HepG2 (cell line): ENCODE measurements at regions not wholly inside any gene's neighbourhood (a gene's known extent, or its start where the extent isn't known, plus 50 kb on each side); places are given as distances from the start of the nearest gene placed in this dataset.

ENCODE experiments used
- ATAC-seq: fragments of 200-7000 bp; cut with Tn5 transposase; 3 replicates; pipeline ENCODE4 v1.9.1; 2020; ENCODE audit warnings: mild to moderate bottlenecking, moderate library complexity
- BruUV-seq: library from RNA; stranded (reverse); fragments of 400-500 nt; replicated peaks from 2 replicates; lab custom pipeline; 2021; lab: Mats Ljungman, UMichigan
- CTCF ChIA-PET: fragments of 300-600 bp; formaldehyde crosslinking; extraction: SDS; loops from one replicate; lab custom pipeline; 2021; ENCODE audit warnings: low total read pairs, inconsistent platforms, low intra/inter-chr PET ratio; lab: Yijun Ruan, JAX
- POLR2A ChIA-PET: fragments of 350-600 bp; sonication (Branson Sonifier 250); formaldehyde crosslinking; loops from one replicate; lab custom pipeline; 2020; ENCODE audit warnings: antibody characterized with exemption, inconsistent platforms; lab: Yijun Ruan, JAX
- DNase-seq: peaks from one replicate; pipeline ENCODE4 v3.0.0-alpha.2; 2015; ENCODE audit warnings: low spot score
- FAIRE-seq: peaks from 3 replicates; lab custom pipeline; 2011; peaks lifted over from hg19 to GRCh38; lab: Jason Lieb, UNC
- H2AFZ ChIP-seq: one replicate; pipeline ENCODE4 v1.6.1; 2011; ENCODE audit warnings: low read length, inconsistent platforms
- H3K27ac ChIP-seq: fragments of 300-600 bp; 3 replicates; pipeline ENCODE4 v1.8.0; 2011; ENCODE audit warnings: mixed run types, mild to moderate bottlenecking, mixed read lengths, low read length, inconsistent platforms; ENCODE audit not compliant: insufficient read depth; ENCODE audit errors: extremely low read length
- H3K27me3 ChIP-seq, 2 experiments: fragments of 200-600 bp in 1 of 2; 2 replicates in 1 of 2; 3 replicates in 1 of 2; pipeline versions ENCODE4 v1.6.0 to v1.8.0; 2011; ENCODE audit warnings: low read length in 2 of 2, mild to moderate bottlenecking in 2 of 2, moderate library complexity in 2 of 2, inconsistent platforms in 1 of 2; ENCODE audit not compliant: insufficient read depth in 2 of 2, control insufficient read depth in 1 of 2
- H3K36me3 ChIP-seq, 2 experiments: fragments of 200-600 bp in 1 of 2; replicated peaks in 1 of 2; 2 replicates in 1 of 2; 3 replicates in 1 of 2; pipeline versions ENCODE4 v1.5.1 to v1.8.0; 2011; ENCODE audit warnings: low read length in 2 of 2, inconsistent platforms in 1 of 2; ENCODE audit not compliant: insufficient read depth in 2 of 2, control insufficient read depth in 1 of 2
- H3K4me1 ChIP-seq: 2 replicates; pipeline ENCODE4 v1.5.1; 2012; ENCODE audit warnings: low read length, inconsistent platforms; ENCODE audit not compliant: insufficient read depth
- H3K4me2 ChIP-seq: 2 replicates; pipeline ENCODE4 v1.6.0; 2011; ENCODE audit warnings: low read depth, low read length, inconsistent platforms
- H3K4me3 ChIP-seq, 3 experiments: fragments of 200-600 bp in 1 of 3; sonication (generic), shearing (Covaris generic) in 1 of 3; replicated peaks in 1 of 3; 2 replicates each; pipeline ENCODE4 v1.5.1; 2011 to 2016; ENCODE audit warnings: low read length in 3 of 3, inconsistent platforms in 2 of 3, low read depth in 2 of 3, mild to moderate bottlenecking in 2 of 3, control low read depth in 1 of 3, mixed read lengths in 1 of 3; ENCODE audit not compliant: insufficient read depth in 1 of 3
- H3K79me2 ChIP-seq: one replicate; pipeline ENCODE4 v1.6.1; 2011; ENCODE audit warnings: low read length, inconsistent platforms; ENCODE audit not compliant: insufficient read depth
- H3K9ac ChIP-seq: 2 replicates; pipeline ENCODE4 v1.6.0; 2011; ENCODE audit warnings: mild to moderate bottlenecking, low read depth, low read length, inconsistent platforms; ENCODE audit not compliant: insufficient read depth
- H3K9me3 ChIP-seq: 2 replicates; pipeline ENCODE4 v1.5.1; 2012; ENCODE audit warnings: mild to moderate bottlenecking, low read length
- H4K20me1 ChIP-seq: 2 replicates; pipeline ENCODE4 v1.6.0; 2011; ENCODE audit warnings: inconsistent platforms, mild to moderate bottlenecking, low read length, moderate library complexity; ENCODE audit not compliant: insufficient read depth
- CHD2 ChIP-seq: IDR thresholded peaks from 2 replicates; pipeline ENCODE4 v1.6.1; 2011; ENCODE audit warnings: low read depth, low read length, improper control_type of control experiment
- FOXK2 ChIP-seq: fragments of 450-650 bp; IDR thresholded peaks from 2 replicates; pipeline ENCODE4 v1.6.1; 2016
- SMARCC2 ChIP-seq: fragments of 450-650 bp; IDR thresholded peaks from 2 replicates; pipeline ENCODE4 v1.6.1; 2017; ENCODE audit warnings: antibody characterized with exemption, mild to moderate bottlenecking
- ZNF7 ChIP-seq: IDR thresholded peaks from 2 replicates; pipeline ENCODE4 v1.6.1; 2016; ENCODE audit warnings: missing biosample characterization, missing genetic modification reagents
- ZNF709 ChIP-seq: sonication (generic); formaldehyde crosslinking; IDR thresholded peaks from 2 replicates; pipeline ENCODE4 v1.5.0; 2020; ENCODE audit warnings: mild to moderate bottlenecking, missing genetic modification reagents
- WGBS: methylation state at CpG from one replicate; pipeline ENCODE4 v1.1.6; 2017; ENCODE audit warnings: low lambda C conversion rate; 5-methylcytosine and 5-hydroxymethylcytosine counted together
- in situ Hi-C: cut with HindIII; loops from 2 replicates; pipeline ENCODE4 v1.10.0; 2017; ENCODE audit warnings: low pct_unique_long_range_greater_than_20kb; ENCODE audit not compliant: extremely low pct_ligation_motif_present
- intact Hi-C: fragments of 100-400 bp; cut with micrococcal nuclease; formaldehyde crosslinking; loops from one replicate; pipeline ENCODE4 v1.10.0; 2022; ENCODE audit not compliant: unreplicated experiment
- TF ChIP-seq, protein P1 (sequence below): sonication (generic); formaldehyde crosslinking; IDR thresholded peaks from 2 replicates; pipeline ENCODE4 v1.5.1; 2020; ENCODE audit warnings: mild to moderate bottlenecking, missing genetic modification reagents, borderline replicate concordance
- TF ChIP-seq, protein P2 (sequence below): sonication (generic); formaldehyde crosslinking; IDR thresholded peaks from 2 replicates; pipeline ENCODE4 v1.4.0; 2020; ENCODE audit warnings: missing genetic modification reagents

DNA sequence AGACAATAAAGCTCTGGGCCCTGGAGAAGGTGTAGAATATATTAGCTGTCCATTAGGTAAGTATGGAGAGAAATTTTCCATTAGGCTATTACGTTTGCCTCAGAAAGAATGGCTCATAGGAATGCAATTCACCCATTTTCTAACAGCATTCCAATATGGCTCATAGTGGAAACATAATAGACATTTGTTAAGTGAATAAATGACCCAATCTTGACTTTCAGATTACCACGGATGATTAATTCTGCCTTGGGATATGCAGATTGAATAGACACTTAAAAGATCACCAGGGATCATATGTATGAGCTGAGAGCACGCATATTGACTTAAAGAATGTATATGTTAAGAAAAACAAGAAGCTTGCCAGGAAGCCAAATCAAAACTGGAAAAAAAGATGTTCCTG is 209.1 kb upstream of the CDYL start:
- Histone ChIP-seq H3K4me1 (no peaks in the 10 kb centered on the region), H3K36me3 (no peaks in the 10 kb centered on the region), H3K79me2 (no peaks in the 10 kb centered on the region), H3K27ac (no peak overlapping the region), H3K4me3 (no peak overlapping the region), H3K27me3 (peaks cover 2 to 57% of the 10 kb centered on the region in 2 experiments; a peak in 3 of 5 replicates), H3K9ac (no peak overlapping the region), H3K9me3 (peaks cover 26% of the 10 kb centered on the region), H2AFZ (no peak overlapping the region), H4K20me1 (no peaks in the 10 kb centered on the region), H3K4me2 (no peak overlapping the region)
- ChIA-PET CTCF (no interaction called here), POLR2A (no interaction called here)
- in situ Hi-C loops: no loop called here
- no TSS peak for BruUV-seq
- no peak for FAIRE-seq
- no peak for DNase-seq
- ATAC-seq: no peak
- intact Hi-C loops: no loop called here
- TF ChIP-seq, protein P1, sequence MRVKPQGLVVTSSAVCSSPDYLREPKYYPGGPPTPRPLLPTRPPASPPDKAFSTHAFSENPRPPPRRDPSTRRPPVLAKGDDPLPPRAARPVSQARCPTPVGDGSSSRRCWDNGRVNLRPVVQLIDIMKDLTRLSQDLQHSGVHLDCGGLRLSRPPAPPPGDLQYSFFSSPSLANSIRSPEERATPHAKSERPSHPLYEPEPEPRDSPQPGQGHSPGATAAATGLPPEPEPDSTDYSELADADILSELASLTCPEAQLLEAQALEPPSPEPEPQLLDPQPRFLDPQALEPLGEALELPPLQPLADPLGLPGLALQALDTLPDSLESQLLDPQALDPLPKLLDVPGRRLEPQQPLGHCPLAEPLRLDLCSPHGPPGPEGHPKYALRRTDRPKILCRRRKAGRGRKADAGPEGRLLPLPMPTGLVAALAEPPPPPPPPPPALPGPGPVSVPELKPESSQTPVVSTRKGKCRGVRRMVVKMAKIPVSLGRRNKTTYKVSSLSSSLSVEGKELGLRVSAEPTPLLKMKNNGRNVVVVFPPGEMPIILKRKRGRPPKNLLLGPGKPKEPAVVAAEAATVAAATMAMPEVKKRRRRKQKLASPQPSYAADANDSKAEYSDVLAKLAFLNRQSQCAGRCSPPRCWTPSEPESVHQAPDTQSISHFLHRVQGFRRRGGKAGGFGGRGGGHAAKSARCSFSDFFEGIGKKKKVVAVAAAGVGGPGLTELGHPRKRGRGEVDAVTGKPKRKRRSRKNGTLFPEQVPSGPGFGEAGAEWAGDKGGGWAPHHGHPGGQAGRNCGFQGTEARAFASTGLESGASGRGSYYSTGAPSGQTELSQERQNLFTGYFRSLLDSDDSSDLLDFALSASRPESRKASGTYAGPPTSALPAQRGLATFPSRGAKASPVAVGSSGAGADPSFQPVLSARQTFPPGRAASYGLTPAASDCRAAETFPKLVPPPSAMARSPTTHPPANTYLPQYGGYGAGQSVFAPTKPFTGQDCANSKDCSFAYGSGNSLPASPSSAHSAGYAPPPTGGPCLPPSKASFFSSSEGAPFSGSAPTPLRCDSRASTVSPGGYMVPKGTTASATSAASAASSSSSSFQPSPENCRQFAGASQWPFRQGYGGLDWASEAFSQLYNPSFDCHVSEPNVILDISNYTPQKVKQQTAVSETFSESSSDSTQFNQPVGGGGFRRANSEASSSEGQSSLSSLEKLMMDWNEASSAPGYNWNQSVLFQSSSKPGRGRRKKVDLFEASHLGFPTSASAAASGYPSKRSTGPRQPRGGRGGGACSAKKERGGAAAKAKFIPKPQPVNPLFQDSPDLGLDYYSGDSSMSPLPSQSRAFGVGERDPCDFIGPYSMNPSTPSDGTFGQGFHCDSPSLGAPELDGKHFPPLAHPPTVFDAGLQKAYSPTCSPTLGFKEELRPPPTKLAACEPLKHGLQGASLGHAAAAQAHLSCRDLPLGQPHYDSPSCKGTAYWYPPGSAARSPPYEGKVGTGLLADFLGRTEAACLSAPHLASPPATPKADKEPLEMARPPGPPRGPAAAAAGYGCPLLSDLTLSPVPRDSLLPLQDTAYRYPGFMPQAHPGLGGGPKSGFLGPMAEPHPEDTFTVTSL (CRISPR knock-in tag): no peak
- TF ChIP-seq SMARCC2 (no peak), CHD2 (no peak), FOXK2 (no peak), ZNF7 (CRISPR knock-in tag) (no peak), ZNF709 (no peak)
- TF ChIP-seq, protein P2, sequence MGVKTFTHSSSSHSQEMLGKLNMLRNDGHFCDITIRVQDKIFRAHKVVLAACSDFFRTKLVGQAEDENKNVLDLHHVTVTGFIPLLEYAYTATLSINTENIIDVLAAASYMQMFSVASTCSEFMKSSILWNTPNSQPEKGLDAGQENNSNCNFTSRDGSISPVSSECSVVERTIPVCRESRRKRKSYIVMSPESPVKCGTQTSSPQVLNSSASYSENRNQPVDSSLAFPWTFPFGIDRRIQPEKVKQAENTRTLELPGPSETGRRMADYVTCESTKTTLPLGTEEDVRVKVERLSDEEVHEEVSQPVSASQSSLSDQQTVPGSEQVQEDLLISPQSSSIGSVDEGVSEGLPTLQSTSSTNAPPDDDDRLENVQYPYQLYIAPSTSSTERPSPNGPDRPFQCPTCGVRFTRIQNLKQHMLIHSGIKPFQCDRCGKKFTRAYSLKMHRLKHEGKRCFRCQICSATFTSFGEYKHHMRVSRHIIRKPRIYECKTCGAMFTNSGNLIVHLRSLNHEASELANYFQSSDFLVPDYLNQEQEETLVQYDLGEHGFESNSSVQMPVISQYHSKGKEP (CRISPR knock-in tag): no peak
- 4% methylated on average over 3 of the region's 3 CpGs for WGBS
